Neutrophil (primary cell): ENCODE measurements at regions not wholly inside any gene's neighbourhood (a gene's known extent, or its start where the extent isn't known, plus 50 kb on each side); places are given as distances from the start of the nearest gene placed in this dataset.

ENCODE experiments used
- H3K27ac ChIP-seq: fragments of 200-600 bp; sonication (generic); 2 replicates; pipeline ENCODE4 v1.5.1; 2016; ENCODE audit warnings: mild to moderate bottlenecking, moderate library complexity
- H3K27me3 ChIP-seq: fragments of 200-600 bp; sonication (generic); 2 replicates; pipeline ENCODE4 v1.6.0; 2016; ENCODE audit warnings: mild to moderate bottlenecking
- H3K36me3 ChIP-seq: fragments of 200-600 bp; sonication (generic); 2 replicates; pipeline ENCODE4 v1.5.1; 2017
- H3K4me1 ChIP-seq, 2 experiments: fragments of 200-600 bp in 1 of 2; sonication (generic) in 1 of 2; 1 replicate in 1 of 2; 2 replicates in 1 of 2; pipeline versions ENCODE4 v1.5.1 to v1.6.1; 2013 to 2016; ENCODE audit warnings: low read depth in 1 of 2, low read length in 1 of 2, mild to moderate bottlenecking in 1 of 2, moderate library complexity in 1 of 2; ENCODE audit not compliant: control insufficient read depth in 1 of 2, insufficient read depth in 1 of 2
- H3K4me3 ChIP-seq, 2 experiments: fragments of 200-600 bp in 1 of 2; sonication (generic) in 1 of 2; 1 replicate in 1 of 2; 2 replicates in 1 of 2; pipeline ENCODE4 v1.5.1; 2013 to 2016; ENCODE audit warnings: low read depth in 1 of 2, low read length in 1 of 2, mild to moderate bottlenecking in 1 of 2, moderate library complexity in 1 of 2
- H3K9me3 ChIP-seq: fragments of 200-600 bp; sonication (generic); 2 replicates; pipeline ENCODE4 v1.5.1; 2016
- CTCF ChIP-seq: fragments of 200-600 bp; sonication (generic); IDR thresholded peaks from 2 replicates; pipeline ENCODE4 v1.5.1; 2016; ENCODE audit warnings: antibody characterized with exemption

- no peaks in the 10 kb centered on the region for H3K9me3 ChIP-seq
- TF ChIP-seq CTCF, result no peak
- H3K27me3 ChIP-seq, result no peaks in the 10 kb centered on the region
- peak overlapping the region; percentile 48 to 59 for H3K4me3 ChIP-seq
- H3K27ac ChIP-seq, result no peak overlapping the region
- H3K36me3 ChIP-seq, result no peaks in the 10 kb centered on the region
- H3K4me1 ChIP-seq, result peaks cover 10 to 11% of the 10 kb centered on the region in 2 experiments
Measured at GRCh38 chrX:63560601-63561218, 209.6 kb upstream of the SPIN4 start.

- no peak overlapping the region for H3K27ac ChIP-seq
- TF ChIP-seq CTCF, result no peak
- H3K27me3 ChIP-seq, result no peaks in the 10 kb centered on the region
- H3K4me3 ChIP-seq, result no peak overlapping the region
- no peaks in the 10 kb centered on the region for H3K36me3 ChIP-seq
- no peaks in the 10 kb centered on the region for H3K9me3 ChIP-seq
- H3K4me1 ChIP-seq, result no peaks in the 10 kb centered on the region
Measured at GRCh38 chrX:63551856-63552255, 200.7 kb upstream of the SPIN4 start.

DNA sequence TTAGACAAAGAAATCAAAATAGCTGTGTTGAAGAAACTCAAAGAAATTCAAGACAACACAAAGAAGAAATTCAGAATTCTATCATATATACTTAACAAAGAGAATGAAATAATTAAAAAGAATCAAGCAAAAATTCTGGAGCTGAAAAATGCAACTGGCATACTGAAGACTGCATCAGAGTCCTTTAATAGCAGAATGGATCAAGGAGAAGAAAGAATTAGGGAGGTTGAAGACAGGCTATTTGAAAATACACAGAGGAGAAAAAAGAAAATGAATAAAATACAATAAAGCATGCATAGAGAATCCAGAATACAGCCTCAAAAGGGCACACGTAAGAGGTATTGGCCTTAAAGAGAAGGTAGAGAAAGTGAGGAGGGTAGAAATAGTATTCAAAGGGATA, 179.5 kb upstream of the SPIN4 start:
- no peak overlapping the region for H3K27ac ChIP-seq
- no peaks in the 10 kb centered on the region for H3K27me3 ChIP-seq
- H3K9me3 ChIP-seq, result no peaks in the 10 kb centered on the region
- no peaks in the 10 kb centered on the region for H3K4me1 ChIP-seq
- H3K36me3 ChIP-seq, result no peaks in the 10 kb centered on the region
- no peak for TF ChIP-seq CTCF
- H3K4me3 ChIP-seq, result no peak overlapping the region

- no peak overlapping the region for H3K27ac ChIP-seq
Measured at GRCh38 chrX:63529961-63530360, 178.8 kb upstream of the SPIN4 start.

DNA sequence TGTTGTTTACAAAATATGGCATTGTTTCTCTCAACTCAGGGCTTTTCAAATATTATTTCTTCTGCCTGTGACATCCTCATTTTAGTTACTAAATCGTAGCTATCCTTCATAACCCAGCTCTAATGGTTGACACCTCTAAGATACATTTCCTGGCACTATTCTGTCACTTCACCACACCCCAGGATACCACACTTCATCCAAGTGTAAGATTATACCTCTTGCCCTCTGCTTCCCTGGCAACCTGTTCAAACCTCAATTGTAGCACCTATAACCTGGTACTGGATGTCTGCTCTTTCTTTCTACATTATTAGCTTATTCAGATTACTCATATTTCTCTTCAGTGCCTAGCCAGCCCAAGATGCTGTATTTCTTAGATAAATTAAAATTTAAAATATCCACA, 175.7 kb upstream of the SPIN4 start:
- Histone ChIP-seq H3K9me3 (no peaks in the 10 kb centered on the region), H3K27ac (no peak overlapping the region), H3K27me3 (no peaks in the 10 kb centered on the region), H3K4me1 (no peaks in the 10 kb centered on the region), H3K36me3 (no peaks in the 10 kb centered on the region), H3K4me3 (no peak overlapping the region)
- no peak for TF ChIP-seq CTCF

More at GRCh38 chrX:63529961-63530360, 178.8 kb upstream of the SPIN4 start:
- H3K36me3 ChIP-seq, result no peaks in the 10 kb centered on the region
- no peak for TF ChIP-seq CTCF
- no peak overlapping the region for H3K4me3 ChIP-seq
- H3K9me3 ChIP-seq, result no peaks in the 10 kb centered on the region
- H3K4me1 ChIP-seq, result no peaks in the 10 kb centered on the region
- H3K27me3 ChIP-seq, result no peaks in the 10 kb centered on the region
